HK-2 (cell line): ENCODE measurements at regions not wholly inside any gene's neighbourhood (a gene's known extent, or its start where the extent isn't known, plus 50 kb on each side); places are given as distances from the start of the nearest gene placed in this dataset.
A peak's percentile ranks its signal among the peaks of the same experiment; 100 is the strongest.

Source experiments
- DNase-seq: peaks from one replicate; pipeline ENCODE4 v3.0.0-alpha.2; 2018; ENCODE audit not compliant: unreplicated experiment

GRCh38 chr3:117611211-117611610 lies 901.6 kb downstream of the TUSC7 start:
- no peak for DNase-seq

- no peak for DNase-seq
Measured at GRCh38 chr3:117616227-117616626, 906.6 kb downstream of the TUSC7 start.

- no peak for DNase-seq
Measured at GRCh38 chr3:117617906-117618305, 908.3 kb downstream of the TUSC7 start.

GRCh38 chr3:117618462-117618861 lies 908.9 kb downstream of the TUSC7 start:
- no peak for DNase-seq

GRCh38 chr3:117619805-117620204 lies 910.2 kb downstream of the TUSC7 start:
- no peak for DNase-seq

- DNase-seq: peak; percentile 32
Measured at GRCh38 chr3:117622171-117622841, 912.7 kb downstream of the TUSC7 start.

GRCh38 chr3:117624424-117624823 lies 914.8 kb downstream of the TUSC7 start:
- DNase-seq: no peak

GRCh38 chr3:117625174-117625573 lies 915.6 kb downstream of the TUSC7 start:
- DNase-seq: no peak

GRCh38 chr3:117626577-117626976 lies 917.0 kb downstream of the TUSC7 start:
- DNase-seq: no peak

GRCh38 chr3:117628823-117629291 lies 919.3 kb downstream of the TUSC7 start:
- DNase-seq: no peak

- DNase-seq: no peak
Measured at GRCh38 chr3:117629505-117629904, 919.9 kb downstream of the TUSC7 start.

- no peak for DNase-seq
Measured at GRCh38 chr3:117630469-117630868, 920.9 kb downstream of the TUSC7 start.

GRCh38 chr3:117630885-117631284 lies 921.3 kb downstream of the TUSC7 start:
- DNase-seq: peak; percentile 12

- no peak for DNase-seq
Measured at GRCh38 chr3:117631781-117632180, 922.2 kb downstream of the TUSC7 start.

GRCh38 chr3:117632191-117632590 lies 922.6 kb downstream of the TUSC7 start:
- no peak for DNase-seq

GRCh38 chr3:117633207-117633606 lies 923.6 kb downstream of the TUSC7 start:
- no peak for DNase-seq

- DNase-seq: no peak
Measured at GRCh38 chr3:117637666-117638065, 928.1 kb downstream of the TUSC7 start.

GRCh38 chr3:117644203-117644602 lies 934.6 kb downstream of the TUSC7 start:
- DNase-seq: no peak

GRCh38 chr3:117645561-117646242 lies 936.1 kb downstream of the TUSC7 start:
- DNase-seq: no peak

- no peak for DNase-seq
Measured at GRCh38 chr3:117647435-117647834, 937.9 kb downstream of the TUSC7 start.

GRCh38 chr3:117651246-117651645 lies 941.7 kb downstream of the TUSC7 start:
- DNase-seq: no peak

- DNase-seq: no peak
Measured at GRCh38 chr3:117656391-117656790, 946.8 kb downstream of the TUSC7 start.

GRCh38 chr3:117657278-117657677 lies 947.7 kb downstream of the TUSC7 start:
- no peak for DNase-seq
